Embryonic facial prominence (tissue), 1 donor: ENCODE measurements at regions not wholly inside any gene's neighbourhood (a gene's known extent, or its start where the extent isn't known, plus 50 kb on each side); places are given as distances from the start of the nearest gene placed in this dataset.

Experiments used
- DNase-seq: peaks from one replicate; pipeline ENCODE4 v3.0.0-alpha.2; 2016; ENCODE audit errors: extremely low spot score

DNA sequence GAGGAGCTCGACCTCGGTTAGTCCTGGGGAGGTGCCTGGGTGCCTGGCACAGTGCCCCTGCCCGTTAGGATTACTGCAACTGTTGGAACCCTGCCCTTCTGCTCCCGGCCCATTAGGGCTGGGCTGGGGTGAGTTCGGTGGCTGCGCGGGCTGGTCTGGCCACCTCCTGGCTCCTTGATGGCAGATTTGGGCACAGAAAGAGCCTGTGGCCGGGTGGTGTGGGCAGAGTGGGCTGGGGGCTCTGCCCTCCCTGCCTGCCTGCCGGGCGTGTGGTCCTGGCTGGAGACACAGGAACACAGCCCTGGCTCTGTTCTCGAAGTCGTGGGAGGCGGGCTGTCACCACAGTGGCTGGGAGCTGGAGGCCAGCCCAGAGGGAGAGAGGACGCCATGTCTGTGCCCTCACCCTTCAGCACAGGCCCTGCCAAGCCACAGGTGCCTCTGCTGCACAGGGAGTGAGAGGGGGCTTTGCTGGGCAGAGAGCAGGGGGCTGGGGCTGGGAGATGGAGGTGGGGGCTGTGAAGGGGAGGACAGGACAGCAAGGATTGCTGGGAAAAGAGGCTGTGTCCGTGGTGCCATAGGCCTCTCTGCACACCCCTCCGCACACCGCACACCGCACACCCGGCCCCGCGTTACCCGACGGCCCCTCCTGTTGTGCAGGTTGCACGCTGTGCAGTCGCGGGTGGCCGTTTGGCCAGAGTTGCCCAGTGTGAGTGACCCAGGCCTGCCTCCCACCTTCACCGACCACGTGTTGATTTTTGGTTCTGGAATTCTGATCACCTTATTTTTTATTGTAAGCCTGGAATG, 236.6 kb upstream of the GSE1 start:
- no peak for DNase-seq

- DNase-seq = no peak
Measured at GRCh38 chr16:85377388-85378144, 235.6 kb upstream of the GSE1 start.

- DNase-seq = no peak
Measured at GRCh38 chr16:85378145-85379040, 234.7 kb upstream of the GSE1 start.

- DNase-seq = no peak
Measured at GRCh38 chr16:85379041-85380001, 233.8 kb upstream of the GSE1 start.

- DNase-seq = no peak
Measured at GRCh38 chr16:85380002-85380395, 233.1 kb upstream of the GSE1 start.

- DNase-seq = no peak
Measured at GRCh38 chr16:85380905-85381737, 232.0 kb upstream of the GSE1 start.

GRCh38 chr16:85381738-85382592, 231.2 kb upstream of the GSE1 start:
- no peak for DNase-seq

DNA sequence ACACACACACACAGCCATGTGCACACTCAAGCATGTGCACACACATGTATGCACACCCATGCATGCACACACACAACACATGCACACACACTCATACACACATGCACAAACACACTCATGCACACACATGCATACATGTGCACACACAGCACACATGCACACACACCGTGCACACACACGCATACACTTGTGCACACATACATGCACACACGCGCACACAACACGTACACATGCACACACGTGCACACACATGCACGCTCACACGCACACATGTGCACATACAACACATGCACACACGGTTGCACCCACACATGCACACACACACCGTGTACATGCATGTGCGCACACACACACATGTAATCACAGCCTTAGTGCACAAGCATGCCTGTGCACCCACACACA, 230.4 kb upstream of the GSE1 start:
- DNase-seq = no peak

- no peak for DNase-seq
Measured at GRCh38 chr16:85383836-85384832, 229.0 kb upstream of the GSE1 start.

DNA sequence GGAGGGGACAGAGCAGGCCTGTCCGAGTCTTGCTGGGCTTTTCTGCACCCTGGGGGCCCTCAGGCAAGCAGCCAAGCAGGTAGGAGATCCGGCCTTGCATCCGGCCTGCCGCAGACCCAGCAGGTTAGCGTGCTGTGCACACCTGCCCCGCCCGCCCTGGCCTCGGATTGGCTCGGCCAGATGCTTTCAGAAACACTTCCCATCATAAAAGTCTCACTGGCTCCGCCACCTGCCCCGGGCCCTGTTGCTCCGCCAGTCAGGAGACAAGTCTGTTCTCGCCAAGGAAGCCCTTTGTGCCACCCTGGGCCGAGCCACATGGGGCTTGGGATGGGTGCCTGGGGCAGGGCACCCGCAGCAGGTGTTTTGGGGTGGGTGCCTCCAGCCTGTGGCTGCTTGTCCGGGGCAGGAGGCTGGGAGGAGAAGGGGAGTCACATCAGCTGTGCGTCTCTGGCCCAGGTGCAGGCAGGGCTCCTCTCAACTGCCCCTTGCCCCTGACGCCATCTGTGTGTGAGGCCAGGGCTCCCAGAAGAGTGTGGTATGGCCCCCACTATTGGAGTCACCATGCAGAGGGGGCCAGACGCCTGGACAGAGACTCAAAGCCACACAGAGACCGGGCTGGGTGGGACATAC, 228.2 kb upstream of the GSE1 start:
- DNase-seq = no peak

- DNase-seq = no peak
Measured at GRCh38 chr16:85385463-85386331, 227.4 kb upstream of the GSE1 start.

DNA sequence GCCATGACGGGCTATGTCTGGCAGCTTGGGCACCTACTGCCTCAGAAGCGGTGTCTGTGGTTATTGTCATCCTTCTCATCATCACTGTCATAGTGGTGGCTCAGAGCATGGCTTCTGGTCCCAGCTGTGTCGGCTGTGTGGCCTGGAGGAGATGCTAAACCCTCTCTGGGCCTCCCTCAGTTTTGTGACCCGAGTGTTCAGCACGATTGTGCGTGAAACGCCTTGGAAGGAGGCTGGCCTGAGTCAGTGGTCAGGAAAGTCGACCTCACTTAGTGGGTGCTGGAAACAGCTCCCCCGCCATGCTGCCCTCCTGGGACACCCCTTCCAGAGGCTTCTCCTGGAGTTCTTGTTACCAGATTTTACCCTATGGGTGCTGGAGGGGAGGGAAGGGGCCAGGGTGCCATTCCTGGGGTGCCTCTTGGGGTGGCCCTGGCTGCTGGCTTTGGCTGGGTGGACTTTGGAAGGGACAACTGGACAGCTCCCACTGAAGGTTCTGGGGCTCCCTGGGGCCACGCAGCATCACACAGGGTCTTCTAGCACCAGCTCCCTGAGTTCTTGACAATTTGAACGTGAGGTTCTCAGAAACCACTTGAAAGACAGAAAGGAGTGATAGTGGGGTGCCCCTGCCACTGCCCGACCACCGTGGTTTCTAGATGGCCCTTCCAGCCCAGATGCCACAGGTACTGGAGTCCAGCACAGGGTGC, 226.5 kb upstream of the GSE1 start:
- DNase-seq = no peak

GRCh38 chr16:85387171-85387507, 226.0 kb upstream of the GSE1 start:
- no peak for DNase-seq

DNA sequence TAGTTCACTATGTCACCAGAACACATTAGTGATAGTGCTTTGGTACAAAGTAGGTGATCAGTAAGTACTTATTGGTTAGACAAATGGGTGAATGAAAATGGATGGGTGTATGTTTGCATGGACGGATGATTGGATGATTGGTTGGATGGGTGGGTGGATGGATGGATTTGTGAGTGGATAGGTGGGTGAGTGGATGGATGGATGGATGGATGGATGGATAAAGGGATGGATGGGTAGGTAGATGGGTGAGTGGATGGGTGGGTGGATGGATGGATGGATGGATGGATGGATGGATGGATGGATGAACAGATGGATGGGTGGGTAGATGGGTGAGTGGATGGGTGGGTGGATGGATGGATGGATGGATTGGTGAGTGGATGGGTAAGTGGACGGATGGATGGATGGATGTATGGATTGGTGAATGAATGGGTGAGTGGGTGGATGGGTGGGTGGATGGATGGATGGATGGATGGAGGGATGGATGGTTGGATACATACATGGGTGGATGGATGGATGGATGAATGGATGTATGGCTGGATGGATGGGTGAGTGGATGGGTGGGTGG, 225.3 kb upstream of the GSE1 start:
- DNase-seq = no peak

GRCh38 chr16:85389679-85390470, 223.2 kb upstream of the GSE1 start:
- no peak for DNase-seq
